ENCODE measurements at regions not wholly inside any gene's neighbourhood (a gene's known extent, or its start where the extent isn't known, plus 50 kb on each side); places are given as distances from the start of the nearest gene placed in this dataset.

DNA sequence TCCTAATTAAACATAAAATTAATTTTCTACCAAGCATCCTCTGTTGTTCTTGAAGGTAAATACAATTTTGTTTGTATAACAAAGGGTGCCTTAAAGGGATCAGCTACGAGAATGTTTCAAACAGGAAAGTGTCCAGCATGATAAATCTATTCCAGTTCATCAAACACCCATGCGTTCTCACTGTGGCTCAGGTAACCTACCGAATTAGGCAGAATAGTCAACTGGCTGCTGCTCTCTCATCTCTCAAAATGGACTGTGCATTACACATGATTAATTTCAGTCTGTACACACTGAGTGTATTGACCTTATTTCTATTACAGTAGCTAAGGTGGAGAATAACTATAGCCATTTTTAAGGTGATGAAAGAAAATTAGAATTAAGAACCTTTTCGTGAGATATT, 127.5 kb upstream of the RMST start:
- no peak overlapping the region for H3K27ac ChIP-seq (ENCODE audit: low read depth in 1 of 2, low read length in 1 of 2)
- no peaks in the 10 kb centered on the region for H3K27me3 ChIP-seq (ENCODE audit: control insufficient read depth in 3 of 3, insufficient read depth in 3 of 3, low read length in 2 of 3)
- 68 to 77% methylated on average over 4 of the region's 4 CpGs for WGBS, 2 donors
- H3K36me3 ChIP-seq (ENCODE audit: control insufficient read depth in 4 of 4, insufficient read depth in 4 of 4, low read length in 4 of 4) = no peaks in the 10 kb centered on the region
- no peak overlapping the region for H3K4me3 ChIP-seq
- H3K4me1 ChIP-seq (ENCODE audit: control insufficient read depth in 5 of 5, insufficient read depth in 5 of 5, low read length in 5 of 5) = peaks cover 0 to 4% (median 0%) of the 10 kb centered on the region in 5 donors
- DNase-seq = no peak
- TF ChIP-seq, protein P1, sequence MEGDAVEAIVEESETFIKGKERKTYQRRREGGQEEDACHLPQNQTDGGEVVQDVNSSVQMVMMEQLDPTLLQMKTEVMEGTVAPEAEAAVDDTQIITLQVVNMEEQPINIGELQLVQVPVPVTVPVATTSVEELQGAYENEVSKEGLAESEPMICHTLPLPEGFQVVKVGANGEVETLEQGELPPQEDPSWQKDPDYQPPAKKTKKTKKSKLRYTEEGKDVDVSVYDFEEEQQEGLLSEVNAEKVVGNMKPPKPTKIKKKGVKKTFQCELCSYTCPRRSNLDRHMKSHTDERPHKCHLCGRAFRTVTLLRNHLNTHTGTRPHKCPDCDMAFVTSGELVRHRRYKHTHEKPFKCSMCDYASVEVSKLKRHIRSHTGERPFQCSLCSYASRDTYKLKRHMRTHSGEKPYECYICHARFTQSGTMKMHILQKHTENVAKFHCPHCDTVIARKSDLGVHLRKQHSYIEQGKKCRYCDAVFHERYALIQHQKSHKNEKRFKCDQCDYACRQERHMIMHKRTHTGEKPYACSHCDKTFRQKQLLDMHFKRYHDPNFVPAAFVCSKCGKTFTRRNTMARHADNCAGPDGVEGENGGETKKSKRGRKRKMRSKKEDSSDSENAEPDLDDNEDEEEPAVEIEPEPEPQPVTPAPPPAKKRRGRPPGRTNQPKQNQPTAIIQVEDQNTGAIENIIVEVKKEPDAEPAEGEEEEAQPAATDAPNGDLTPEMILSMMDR (IDR thresholded peaks at IDR 0.05; ENCODE audit: control extremely low read depth, extremely low read depth) = no peak
- no peak for ATAC-seq (ENCODE audit: insufficient read depth, low FRiP score)
- H3K9me3 ChIP-seq (ENCODE audit: control insufficient read depth in 4 of 4, insufficient read depth in 3 of 4, low read length in 3 of 4) = no peaks in the 10 kb centered on the region
- no peak overlapping the region for H3K9ac ChIP-seq (ENCODE audit: insufficient read depth in 1 of 2, low read length in 2 of 2)

DNA sequence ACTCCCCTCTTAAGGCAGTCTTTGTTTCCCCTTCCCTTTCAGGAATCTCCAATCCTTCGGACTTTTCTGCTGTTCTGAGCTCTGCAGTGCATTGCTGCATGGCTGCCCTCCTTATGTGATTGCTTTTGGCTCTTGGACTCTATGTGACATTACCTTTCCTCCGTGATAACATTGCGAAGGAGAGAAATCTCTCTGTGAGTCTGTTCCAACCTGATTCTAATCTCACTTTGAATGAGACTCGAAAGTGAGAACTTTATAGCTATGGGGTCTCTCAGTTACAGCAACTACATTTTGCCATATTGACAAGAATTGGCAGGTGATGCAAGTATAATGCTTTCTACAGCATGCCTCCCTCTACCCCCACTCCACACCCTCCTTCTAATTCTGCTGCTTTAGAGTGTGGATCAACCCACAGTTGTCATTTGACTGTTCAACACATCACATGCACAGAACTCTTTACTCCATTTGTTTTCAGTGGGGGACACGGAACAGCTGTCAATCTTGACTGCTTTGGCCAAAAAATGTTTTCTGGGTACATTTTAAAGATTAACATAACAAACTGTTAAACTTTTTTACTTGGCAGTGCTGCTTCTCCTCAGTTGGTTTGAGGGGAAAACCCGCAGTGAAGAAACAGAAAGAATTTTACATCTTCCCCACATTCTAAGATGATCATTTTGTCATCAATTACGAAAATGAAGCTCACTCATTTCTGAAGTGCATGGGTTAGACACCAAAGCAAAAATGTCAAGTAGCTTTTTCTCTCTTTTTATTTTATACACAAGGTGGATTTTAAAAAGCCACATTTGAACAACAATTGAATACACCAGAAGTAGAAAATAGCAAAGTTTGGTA, 125.5 kb upstream of the RMST start:
- TF ChIP-seq, protein P1 (IDR thresholded peaks at IDR 0.05; ENCODE audit: control extremely low read depth, extremely low read depth) = no peak
- H3K9me3 ChIP-seq (ENCODE audit: control insufficient read depth in 4 of 4, insufficient read depth in 3 of 4, low read length in 3 of 4) = no peaks in the 10 kb centered on the region
- H3K27me3 ChIP-seq (ENCODE audit: control insufficient read depth in 3 of 3, insufficient read depth in 3 of 3, low read length in 2 of 3) = no peaks in the 10 kb centered on the region
- H3K4me1 ChIP-seq (ENCODE audit: control insufficient read depth in 5 of 5, insufficient read depth in 5 of 5, low read length in 5 of 5) = peaks cover 0 to 4% (median 0%) of the 10 kb centered on the region in 5 donors
- no peak for DNase-seq
- H3K9ac ChIP-seq (ENCODE audit: insufficient read depth in 1 of 2, low read length in 2 of 2) = no peak overlapping the region
- WGBS, 2 donors = 80% methylated on average over 7 of the region's 7 CpGs
- H3K36me3 ChIP-seq (ENCODE audit: control insufficient read depth in 4 of 4, insufficient read depth in 4 of 4, low read length in 4 of 4) = no peaks in the 10 kb centered on the region
- H3K27ac ChIP-seq (ENCODE audit: low read depth in 1 of 2, low read length in 1 of 2) = no peak overlapping the region
- no peak for ATAC-seq (ENCODE audit: insufficient read depth, low FRiP score)
- H3K4me3 ChIP-seq = no peak overlapping the region

DNA sequence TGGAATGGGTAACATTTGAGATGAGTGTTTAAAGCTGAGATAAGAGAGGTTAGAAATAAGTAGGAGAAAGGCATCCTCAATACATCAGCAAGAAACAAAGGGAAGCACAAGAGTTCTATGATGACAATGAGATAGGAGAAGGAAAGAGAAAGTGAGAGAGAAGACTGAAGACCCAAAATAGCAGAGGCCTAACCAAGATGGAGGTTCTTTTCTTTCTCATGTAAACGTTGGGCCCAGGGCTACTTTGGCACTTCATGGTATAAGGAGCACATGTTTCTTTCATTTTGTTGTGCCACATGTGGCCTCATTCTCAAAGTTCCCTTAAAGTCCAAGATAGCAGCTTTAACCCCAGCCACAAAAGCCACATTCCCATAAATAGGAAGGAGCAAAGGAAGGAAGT, 120.5 kb upstream of the RMST start:
- Histone ChIP-seq H3K4me3 (no peak overlapping the region), H3K36me3 (ENCODE audit: control insufficient read depth in 4 of 4, insufficient read depth in 4 of 4, low read length in 4 of 4) (no peaks in the 10 kb centered on the region), H3K27me3 (ENCODE audit: control insufficient read depth in 3 of 3, insufficient read depth in 3 of 3, low read length in 2 of 3) (no peaks in the 10 kb centered on the region), H3K4me1 (ENCODE audit: control insufficient read depth in 5 of 5, insufficient read depth in 5 of 5, low read length in 5 of 5) (peaks cover 0 to 4% (median 0%) of the 10 kb centered on the region in 5 donors), H3K9me3 (ENCODE audit: control insufficient read depth in 4 of 4, insufficient read depth in 3 of 4, low read length in 3 of 4) (no peaks in the 10 kb centered on the region), H3K27ac (ENCODE audit: low read depth in 1 of 2, low read length in 1 of 2) (no peak overlapping the region), H3K9ac (ENCODE audit: insufficient read depth in 1 of 2, low read length in 2 of 2) (no peak overlapping the region)
- 44 to 64% methylated on average over 1 of the region's 1 CpG for WGBS, 2 donors
- TF ChIP-seq, protein P1 (IDR thresholded peaks at IDR 0.05; ENCODE audit: control extremely low read depth, extremely low read depth) = no peak
- DNase-seq (no peak), ATAC-seq (ENCODE audit: insufficient read depth, low FRiP score) (no peak)

Measured in lung (tissue), 11 donors.